Stimulated activated CD4-positive, alpha-beta T cell treated with anti-CD3 and anti-CD28 coated beads, Interleukin-2, amount 100 ng/mL, for 4 hours (primary cell): ENCODE measurements at regions not wholly inside any gene's neighbourhood (a gene's known extent, or its start where the extent isn't known, plus 50 kb on each side); places are given as distances from the start of the nearest gene placed in this dataset.
"Not testable (repeated sequence)": the region's sequence is repeated elsewhere in the genome, so short reads cannot be mapped to it uniquely, and the experiment has no call there.

Experiments used
- DNase-seq: peaks from one replicate; pipeline ENCODE4 v3.0.0-alpha.2; 2020; ENCODE audit warnings: low read depth

- DNase-seq = not testable (repeated sequence)
These were observed 102.8 kb upstream of the TMPRSS2 start for GRCh38 chr21:41610840-41611115.

- no peak for DNase-seq
These were observed 102.3 kb upstream of the TMPRSS2 start for GRCh38 chr21:41610042-41610839.

GRCh38 chr21:41606706-41607105 lies 98.7 kb upstream of the TMPRSS2 start:
- no peak for DNase-seq

- no peak for DNase-seq
These were observed 98.0 kb upstream of the TMPRSS2 start for GRCh38 chr21:41605934-41606285.

GRCh38 chr21:41605178-41605933 lies 97.4 kb upstream of the TMPRSS2 start:
- no peak for DNase-seq

- no peak for DNase-seq
These were observed 96.7 kb upstream of the TMPRSS2 start for GRCh38 chr21:41604583-41605041.

GRCh38 chr21:41603476-41603875 lies 95.5 kb upstream of the TMPRSS2 start:
- no peak for DNase-seq

- no peak for DNase-seq
These were observed 94.6 kb upstream of the TMPRSS2 start for GRCh38 chr21:41602531-41602930.

GRCh38 chr21:41601573-41602368 lies 93.8 kb upstream of the TMPRSS2 start:
- no peak for DNase-seq

- no peak for DNase-seq
These were observed 93.1 kb upstream of the TMPRSS2 start for GRCh38 chr21:41600961-41601572.

GRCh38 chr21:41600556-41600955 lies 92.6 kb upstream of the TMPRSS2 start:
- DNase-seq = no peak

GRCh38 chr21:41600116-41600515 lies 92.2 kb upstream of the TMPRSS2 start:
- DNase-seq = no peak

- no peak for DNase-seq
These were observed 90.8 kb upstream of the TMPRSS2 start for GRCh38 chr21:41598561-41599431.

- DNase-seq = no peak
These were observed 89.9 kb upstream of the TMPRSS2 start for GRCh38 chr21:41597811-41598231.

- DNase-seq = no peak
These were observed 89.3 kb upstream of the TMPRSS2 start for GRCh38 chr21:41597227-41597626.

- DNase-seq = no peak
These were observed 88.4 kb upstream of the TMPRSS2 start for GRCh38 chr21:41596241-41596925.

GRCh38 chr21:41594268-41594667 lies 86.3 kb upstream of the TMPRSS2 start:
- DNase-seq = no peak

GRCh38 chr21:41593760-41594138 lies 85.8 kb upstream of the TMPRSS2 start:
- no peak for DNase-seq

- DNase-seq = no peak
These were observed 85.2 kb upstream of the TMPRSS2 start for GRCh38 chr21:41593051-41593759.

GRCh38 chr21:41589620-41590175 lies 81.7 kb upstream of the TMPRSS2 start:
- no peak for DNase-seq
